ENCODE measurements at regions not wholly inside any gene's neighbourhood (a gene's known extent, or its start where the extent isn't known, plus 50 kb on each side); places are given as distances from the start of the nearest gene placed in this dataset.

DNA sequence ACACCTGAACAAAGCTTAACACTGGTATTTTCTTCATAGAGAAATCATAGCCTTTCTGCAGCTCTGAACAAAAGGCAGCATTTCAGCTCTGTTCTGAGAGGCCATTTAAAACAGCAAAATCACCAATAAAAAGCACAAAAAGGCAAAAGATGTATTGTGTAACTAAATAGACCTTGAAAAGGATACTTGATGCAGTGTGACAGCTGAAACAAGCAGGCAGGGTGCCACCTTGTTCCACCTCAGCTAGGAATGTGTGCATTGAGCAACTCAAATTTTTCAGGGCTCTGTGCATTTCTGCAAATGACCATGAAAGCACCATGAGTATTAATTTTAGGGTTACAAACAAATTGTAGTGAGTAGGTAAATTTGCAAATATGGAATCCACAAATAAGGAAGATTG is 65.8 kb downstream of the RHOU start:
- Histone ChIP-seq H3K4me1 (ENCODE audit: control insufficient read depth in 1 of 2, insufficient read depth in 2 of 2, low read length in 2 of 2) (peaks cover 19 to 26% of the 10 kb centered on the region in 2 donors), H3K79me2 (ENCODE audit: insufficient read depth, low read length) (no peaks in the 10 kb centered on the region), H3K9me3 (replicated peaks in 1 of 2; ENCODE audit: control insufficient read depth in 1 of 2, insufficient read depth in 1 of 2, low read length in 2 of 2) (peaks cover 0 to 4% of the 10 kb centered on the region in 2 donors), H4K20me1 (ENCODE audit: insufficient read depth, low read length) (no peaks in the 10 kb centered on the region), H3K4me3 (replicated peaks in 1 of 3; ENCODE audit: low read depth in 2 of 3, low read length in 3 of 3) (no peak overlapping the region), H2AFZ (ENCODE audit: insufficient read depth, low read depth, low read length, poor library complexity, severe bottlenecking) (no peak overlapping the region), H3K27me3 (ENCODE audit: control insufficient read depth in 2 of 2, insufficient read depth in 2 of 2, low read length in 2 of 2) (no peaks in the 10 kb centered on the region), H3K4me2 (replicated peaks; ENCODE audit: extremely low read depth, low read length, poor library complexity, severe bottlenecking) (no peak overlapping the region), H3K36me3 (replicated peaks in 1 of 2; ENCODE audit: control insufficient read depth in 1 of 2, insufficient read depth in 2 of 2, low read length in 2 of 2) (no peaks in the 10 kb centered on the region), H3K27ac (ENCODE audit: low read depth in 1 of 2, low read length in 2 of 2) (no peak overlapping the region), H3K9ac (ENCODE audit: insufficient read depth, low read length, poor library complexity, severe bottlenecking) (no peak overlapping the region)
- H3K27ac Mint-ChIP-seq, result peak overlapping the region in 1 of 7 donors; percentile 14
- peaks cover 0 to 2% of the 10 kb centered on the region in 2 donors for H3K36me3 Mint-ChIP-seq
- peaks cover 9 to 33% (median 17%) of the 10 kb centered on the region in 7 donors for H3K9me3 Mint-ChIP-seq
- intact Hi-C loops (cut with micrococcal nuclease), result no loop called here
- peaks cover 35% of the 10 kb centered on the region for H3K4me1 Mint-ChIP-seq
- TF ChIP-seq, protein P1, sequence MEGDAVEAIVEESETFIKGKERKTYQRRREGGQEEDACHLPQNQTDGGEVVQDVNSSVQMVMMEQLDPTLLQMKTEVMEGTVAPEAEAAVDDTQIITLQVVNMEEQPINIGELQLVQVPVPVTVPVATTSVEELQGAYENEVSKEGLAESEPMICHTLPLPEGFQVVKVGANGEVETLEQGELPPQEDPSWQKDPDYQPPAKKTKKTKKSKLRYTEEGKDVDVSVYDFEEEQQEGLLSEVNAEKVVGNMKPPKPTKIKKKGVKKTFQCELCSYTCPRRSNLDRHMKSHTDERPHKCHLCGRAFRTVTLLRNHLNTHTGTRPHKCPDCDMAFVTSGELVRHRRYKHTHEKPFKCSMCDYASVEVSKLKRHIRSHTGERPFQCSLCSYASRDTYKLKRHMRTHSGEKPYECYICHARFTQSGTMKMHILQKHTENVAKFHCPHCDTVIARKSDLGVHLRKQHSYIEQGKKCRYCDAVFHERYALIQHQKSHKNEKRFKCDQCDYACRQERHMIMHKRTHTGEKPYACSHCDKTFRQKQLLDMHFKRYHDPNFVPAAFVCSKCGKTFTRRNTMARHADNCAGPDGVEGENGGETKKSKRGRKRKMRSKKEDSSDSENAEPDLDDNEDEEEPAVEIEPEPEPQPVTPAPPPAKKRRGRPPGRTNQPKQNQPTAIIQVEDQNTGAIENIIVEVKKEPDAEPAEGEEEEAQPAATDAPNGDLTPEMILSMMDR (IDR thresholded peaks at IDR 0.05), result no peak
- H3K27me3 Mint-ChIP-seq (ENCODE audit: low read depth in 3 of 3), result peaks cover 0 to 7% (median 0%) of the 10 kb centered on the region in 3 donors
- no peak overlapping the region for H3K4me3 Mint-ChIP-seq
- no peak for DNase-seq

DNA sequence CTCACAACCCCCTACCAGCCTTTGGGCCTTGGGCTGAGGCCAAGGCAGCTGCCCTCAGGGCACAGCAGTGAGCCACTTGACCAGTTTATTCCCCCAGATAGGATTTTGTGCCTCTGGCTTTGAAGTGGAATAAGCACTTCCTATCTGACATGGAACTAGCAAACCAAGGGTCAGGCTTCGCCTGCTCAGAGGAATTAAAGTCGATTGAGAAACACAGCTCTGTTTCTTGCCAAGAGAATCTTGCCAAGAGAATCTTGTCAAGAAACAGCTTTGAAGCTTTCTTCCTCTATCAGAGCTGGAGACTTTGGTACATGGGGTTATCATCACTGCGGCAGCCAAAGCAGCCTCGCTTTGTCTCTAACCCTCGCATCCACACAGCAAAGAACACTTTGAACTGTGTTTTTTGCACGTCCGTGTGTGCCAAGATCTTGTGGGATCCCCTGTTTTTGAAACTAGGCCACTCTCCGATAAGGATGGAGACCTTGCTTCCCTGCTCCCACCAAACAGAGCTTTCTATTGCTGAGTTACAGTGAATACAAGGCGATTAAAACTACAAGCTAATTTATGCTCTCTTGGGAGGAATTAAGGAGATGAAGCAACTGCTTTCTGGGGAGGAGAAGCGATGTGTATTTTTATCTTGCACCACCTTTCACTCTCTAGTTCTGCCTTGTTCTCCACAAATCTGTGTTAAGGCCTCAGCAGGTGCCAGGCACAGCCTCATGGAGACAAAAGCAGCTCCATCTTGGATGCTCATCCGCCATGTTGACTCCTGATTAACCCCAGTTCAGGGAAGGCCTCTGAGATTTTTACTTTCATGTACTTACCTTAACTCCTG is 67.3 kb downstream of the RHOU start:
- TF ChIP-seq, protein P1 (IDR thresholded peaks at IDR 0.05), result no peak
- Mint-ChIP-seq H3K4me1 (peaks cover 35% of the 10 kb centered on the region), H3K9me3 (peaks cover 9 to 26% (median 15%) of the 10 kb centered on the region in 7 donors), H3K36me3 (peaks cover 0 to 2% of the 10 kb centered on the region in 2 donors), H3K4me3 (no peak overlapping the region), H3K27me3 (ENCODE audit: low read depth in 3 of 3) (peaks cover 0 to 6% (median 0%) of the 10 kb centered on the region in 3 donors), H3K27ac (peak overlapping the region in 1 of 7 donors; percentile 51)
- intact Hi-C loops (cut with micrococcal nuclease), result no loop called here
- peaks cover 0 to 4% of the 10 kb centered on the region in 2 donors for H3K9me3 ChIP-seq (replicated peaks in 1 of 2; ENCODE audit: control insufficient read depth in 1 of 2, insufficient read depth in 1 of 2, low read length in 2 of 2)
- no peaks in the 10 kb centered on the region for H3K36me3 ChIP-seq (replicated peaks in 1 of 2; ENCODE audit: control insufficient read depth in 1 of 2, insufficient read depth in 2 of 2, low read length in 2 of 2)
- no peak for DNase-seq
- 72% methylated on average over 6 of the region's 11 CpGs for WGBS (ENCODE audit: insufficient coverage)
- peak overlapping the region; percentile 30 for H2AFZ ChIP-seq (ENCODE audit: insufficient read depth, low read depth, low read length, poor library complexity, severe bottlenecking)
- H3K9ac ChIP-seq (ENCODE audit: insufficient read depth, low read length, poor library complexity, severe bottlenecking), result no peak overlapping the region
- H3K4me3 ChIP-seq (replicated peaks in 1 of 3; ENCODE audit: low read depth in 2 of 3, low read length in 3 of 3), result no peak overlapping the region
- peaks cover 19 to 26% of the 10 kb centered on the region in 2 donors for H3K4me1 ChIP-seq (ENCODE audit: control insufficient read depth in 1 of 2, insufficient read depth in 2 of 2, low read length in 2 of 2)
- no peak overlapping the region for H3K4me2 ChIP-seq (replicated peaks; ENCODE audit: extremely low read depth, low read length, poor library complexity, severe bottlenecking)
- no peaks in the 10 kb centered on the region for H4K20me1 ChIP-seq (ENCODE audit: insufficient read depth, low read length)
- peak overlapping the region in 1 of 2 donors; percentile 10 for H3K27ac ChIP-seq (ENCODE audit: low read depth in 1 of 2, low read length in 2 of 2)
- no peaks in the 10 kb centered on the region for H3K27me3 ChIP-seq (ENCODE audit: control insufficient read depth in 2 of 2, insufficient read depth in 2 of 2, low read length in 2 of 2)
- H3K79me2 ChIP-seq (ENCODE audit: insufficient read depth, low read length), result no peaks in the 10 kb centered on the region

Data from CD14-positive monocyte (primary cell).